Gastroesophageal sphincter (tissue), 3 donors: ENCODE measurements at regions not wholly inside any gene's neighbourhood (a gene's known extent, or its start where the extent isn't known, plus 50 kb on each side); places are given as distances from the start of the nearest gene placed in this dataset.

Experiments
- EP300 ChIP-seq: sonication (generic); formaldehyde crosslinking; IDR thresholded peaks from one replicate; pipeline ENCODE4 v1.6.1; 2017; ENCODE audit warnings: antibody characterized with exemption, mild to moderate bottlenecking
- POLR2AphosphoS5 ChIP-seq: sonication (generic); formaldehyde crosslinking; IDR thresholded peaks from one replicate; pipeline ENCODE4 v1.6.1; 2017; ENCODE audit warnings: antibody characterized with exemption
- TF ChIP-seq, protein P1 (sequence below), 4 experiments: fragments of 200-600 bp in 2 of 4; fragments of 450-650 bp in 2 of 4; sonication (generic) in 1 of 4; IDR thresholded peaks; one replicate each; pipeline ENCODE4 v1.5.1; 2017 to 2019; ENCODE audit warnings: antibody characterized with exemption in 4 of 4, mild to moderate bottlenecking in 2 of 4, moderate library complexity in 2 of 4

DNA sequence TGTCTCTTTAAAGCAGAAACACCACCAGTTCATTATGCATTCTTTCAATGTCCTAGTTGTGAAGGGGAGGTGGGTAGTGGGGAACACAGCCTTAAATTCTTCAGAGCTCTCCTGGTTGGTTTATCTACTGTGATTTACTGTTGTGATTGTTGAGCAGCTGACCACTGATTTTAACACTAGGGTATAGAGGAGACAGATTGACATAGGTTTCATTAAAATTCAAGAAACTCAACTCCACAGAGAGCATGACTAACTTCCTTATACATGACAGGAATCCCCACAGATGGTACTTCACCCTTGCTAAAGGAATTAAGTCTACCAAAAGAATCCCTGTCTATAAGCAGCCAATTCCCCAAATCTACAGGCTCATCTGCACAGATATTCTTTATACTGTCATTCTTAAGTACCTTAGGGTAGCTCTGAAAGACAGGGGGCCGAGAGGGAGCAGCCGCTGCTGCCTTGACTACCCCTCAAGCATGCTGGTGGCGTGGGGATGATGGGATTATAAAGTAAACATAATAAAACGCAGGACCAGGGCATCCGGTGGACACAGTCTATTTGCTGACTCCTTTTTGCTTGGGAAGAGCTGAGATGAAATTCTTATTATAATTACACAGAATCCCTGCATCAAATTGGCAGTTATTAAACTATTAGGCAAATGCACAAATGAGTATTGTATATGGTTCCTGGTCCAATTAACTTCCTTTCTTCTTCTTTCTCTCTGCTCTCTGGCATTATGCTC, 1377.6 kb upstream of the PIK3C3 start:
- TF ChIP-seq EP300 = no peak
- TF ChIP-seq, protein P1, sequence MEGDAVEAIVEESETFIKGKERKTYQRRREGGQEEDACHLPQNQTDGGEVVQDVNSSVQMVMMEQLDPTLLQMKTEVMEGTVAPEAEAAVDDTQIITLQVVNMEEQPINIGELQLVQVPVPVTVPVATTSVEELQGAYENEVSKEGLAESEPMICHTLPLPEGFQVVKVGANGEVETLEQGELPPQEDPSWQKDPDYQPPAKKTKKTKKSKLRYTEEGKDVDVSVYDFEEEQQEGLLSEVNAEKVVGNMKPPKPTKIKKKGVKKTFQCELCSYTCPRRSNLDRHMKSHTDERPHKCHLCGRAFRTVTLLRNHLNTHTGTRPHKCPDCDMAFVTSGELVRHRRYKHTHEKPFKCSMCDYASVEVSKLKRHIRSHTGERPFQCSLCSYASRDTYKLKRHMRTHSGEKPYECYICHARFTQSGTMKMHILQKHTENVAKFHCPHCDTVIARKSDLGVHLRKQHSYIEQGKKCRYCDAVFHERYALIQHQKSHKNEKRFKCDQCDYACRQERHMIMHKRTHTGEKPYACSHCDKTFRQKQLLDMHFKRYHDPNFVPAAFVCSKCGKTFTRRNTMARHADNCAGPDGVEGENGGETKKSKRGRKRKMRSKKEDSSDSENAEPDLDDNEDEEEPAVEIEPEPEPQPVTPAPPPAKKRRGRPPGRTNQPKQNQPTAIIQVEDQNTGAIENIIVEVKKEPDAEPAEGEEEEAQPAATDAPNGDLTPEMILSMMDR (IDR thresholded peaks at IDR 0.05) = no peak
- no peak for TF ChIP-seq POLR2AphosphoS5
